ENCODE measurements at regions not wholly inside any gene's neighbourhood (a gene's known extent, or its start where the extent isn't known, plus 50 kb on each side); places are given as distances from the start of the nearest gene placed in this dataset.

- Histone ChIP-seq H3K27me3 (no peaks in the 10 kb centered on the region), H3K9me3 (no peaks in the 10 kb centered on the region), H3K4me1 (no peaks in the 10 kb centered on the region), H3K27ac (no peak overlapping the region), H3K4me3 (no peak overlapping the region), H3K36me3 (ENCODE audit: low read depth, missing control alignments) (no peaks in the 10 kb centered on the region)
- TF ChIP-seq CTCF (IDR thresholded peaks at IDR 0.05) (no peak), POLR2A (IDR thresholded peaks at IDR 0.05) (no peak)
- intact Hi-C loops (cut with DNase I; ENCODE audit: low total_unique reads), result no loop called here
- DNase-seq, result no peak
These were observed 93.2 kb upstream of the IGF1R start for GRCh38 chr15:98555173-98555515.

- intact Hi-C loops (cut with DNase I; ENCODE audit: low total_unique reads), result no loop called here
- H3K4me3 ChIP-seq, result no peak overlapping the region
- H3K4me1 ChIP-seq, result no peaks in the 10 kb centered on the region
- DNase-seq, result no peak
- 85 to 99% methylated on average over 4 of the region's 4 CpGs for WGBS, 2 donors
- TF ChIP-seq CTCF (IDR thresholded peaks at IDR 0.05) (no peak), POLR2A (IDR thresholded peaks at IDR 0.05) (no peak)
- no peaks in the 10 kb centered on the region for H3K27me3 ChIP-seq
- no peaks in the 10 kb centered on the region for H3K9me3 ChIP-seq
- no peaks in the 10 kb centered on the region for H3K36me3 ChIP-seq (ENCODE audit: low read depth, missing control alignments)
- no peak overlapping the region for H3K27ac ChIP-seq
These were observed 92.0 kb upstream of the IGF1R start for GRCh38 chr15:98556321-98556720.

- no peaks in the 10 kb centered on the region for H3K27me3 ChIP-seq
- no peaks in the 10 kb centered on the region for H3K9me3 ChIP-seq
- H3K36me3 ChIP-seq (ENCODE audit: low read depth, missing control alignments), result no peaks in the 10 kb centered on the region
- no peak for DNase-seq
- no peak overlapping the region for H3K4me3 ChIP-seq
- intact Hi-C loops (cut with DNase I; ENCODE audit: low total_unique reads), result no loop called here
- TF ChIP-seq POLR2A (IDR thresholded peaks at IDR 0.05), result no peak
- TF ChIP-seq CTCF (IDR thresholded peaks at IDR 0.05), result no peak
- H3K4me1 ChIP-seq, result no peaks in the 10 kb centered on the region
- 79 to 88% methylated on average over 5 of the region's 5 CpGs for WGBS, 2 donors
- no peak overlapping the region for H3K27ac ChIP-seq
These were observed 88.0 kb upstream of the IGF1R start for GRCh38 chr15:98560338-98560737.

GRCh38 chr15:98561169-98561941 is 87.0 kb upstream of the IGF1R start:
- Histone ChIP-seq H3K27ac (no peak overlapping the region), H3K4me1 (no peaks in the 10 kb centered on the region), H3K4me3 (no peak overlapping the region), H3K36me3 (ENCODE audit: low read depth, missing control alignments) (no peaks in the 10 kb centered on the region), H3K9me3 (no peaks in the 10 kb centered on the region), H3K27me3 (no peaks in the 10 kb centered on the region)
- intact Hi-C loops (cut with DNase I; ENCODE audit: low total_unique reads), result no loop called here
- TF ChIP-seq CTCF (IDR thresholded peaks at IDR 0.05) (no peak), POLR2A (IDR thresholded peaks at IDR 0.05) (no peak)
- 69 to 86% methylated on average over 9 of the region's 9 CpGs for WGBS, 2 donors
- DNase-seq, result no peak

- Histone ChIP-seq H3K36me3 (ENCODE audit: low read depth, missing control alignments) (no peaks in the 10 kb centered on the region), H3K27me3 (no peaks in the 10 kb centered on the region), H3K4me3 (no peak overlapping the region), H3K9me3 (no peaks in the 10 kb centered on the region), H3K4me1 (no peaks in the 10 kb centered on the region), H3K27ac (no peak overlapping the region)
- no peak for DNase-seq
- intact Hi-C loops (cut with DNase I; ENCODE audit: low total_unique reads), result no loop called here
- no peak for TF ChIP-seq POLR2A (IDR thresholded peaks at IDR 0.05)
- TF ChIP-seq CTCF (IDR thresholded peaks at IDR 0.05), result no peak
- WGBS, 2 donors, result 92 to 93% methylated on average over 18 of the region's 18 CpGs
These were observed 85.9 kb upstream of the IGF1R start for GRCh38 chr15:98562331-98562937.
